Stimulated activated CD4-positive, alpha-beta T cell treated with anti-CD3 and anti-CD28 coated beads, TNF-alpha, amount 100 ng/mL, for 4 hours (primary cell): ENCODE measurements at regions not wholly inside any gene's neighbourhood (a gene's known extent, or its start where the extent isn't known, plus 50 kb on each side); places are given as distances from the start of the nearest gene placed in this dataset.
"Not testable (repeated sequence)": the region's sequence is repeated elsewhere in the genome, so short reads cannot be mapped to it uniquely, and the experiment has no call there.

Source experiments
- DNase-seq, 3 experiments: peaks; one replicate each; pipeline ENCODE4 v3.0.0-alpha.2; 2020; ENCODE audit warnings: low read depth in 3 of 3

DNA sequence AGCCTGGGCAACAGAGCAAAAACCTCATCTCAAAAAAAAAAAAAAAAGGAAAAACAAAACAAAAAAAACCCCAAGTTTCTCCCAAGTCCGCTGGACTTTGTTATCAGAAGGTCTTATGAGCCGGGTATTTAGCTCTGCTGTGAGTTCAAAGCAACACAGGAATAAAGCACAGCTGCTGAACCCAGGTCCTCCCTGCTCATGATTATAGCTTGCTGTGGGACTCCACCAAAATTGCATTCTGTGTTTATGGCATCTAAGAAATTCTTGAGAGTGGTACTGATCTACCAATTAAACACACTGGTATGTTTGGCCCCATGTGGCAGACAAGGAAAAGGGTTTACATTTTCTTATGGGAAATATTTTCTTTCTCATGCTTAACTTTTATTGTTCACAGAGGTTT lies 93.6 kb upstream of the NEDD9 start:
- no peak for DNase-seq

GRCh38 chr6:11324453-11325015 lies 92.1 kb upstream of the NEDD9 start:
- DNase-seq = peak in 1 of 3 experiments; percentile 13

DNA sequence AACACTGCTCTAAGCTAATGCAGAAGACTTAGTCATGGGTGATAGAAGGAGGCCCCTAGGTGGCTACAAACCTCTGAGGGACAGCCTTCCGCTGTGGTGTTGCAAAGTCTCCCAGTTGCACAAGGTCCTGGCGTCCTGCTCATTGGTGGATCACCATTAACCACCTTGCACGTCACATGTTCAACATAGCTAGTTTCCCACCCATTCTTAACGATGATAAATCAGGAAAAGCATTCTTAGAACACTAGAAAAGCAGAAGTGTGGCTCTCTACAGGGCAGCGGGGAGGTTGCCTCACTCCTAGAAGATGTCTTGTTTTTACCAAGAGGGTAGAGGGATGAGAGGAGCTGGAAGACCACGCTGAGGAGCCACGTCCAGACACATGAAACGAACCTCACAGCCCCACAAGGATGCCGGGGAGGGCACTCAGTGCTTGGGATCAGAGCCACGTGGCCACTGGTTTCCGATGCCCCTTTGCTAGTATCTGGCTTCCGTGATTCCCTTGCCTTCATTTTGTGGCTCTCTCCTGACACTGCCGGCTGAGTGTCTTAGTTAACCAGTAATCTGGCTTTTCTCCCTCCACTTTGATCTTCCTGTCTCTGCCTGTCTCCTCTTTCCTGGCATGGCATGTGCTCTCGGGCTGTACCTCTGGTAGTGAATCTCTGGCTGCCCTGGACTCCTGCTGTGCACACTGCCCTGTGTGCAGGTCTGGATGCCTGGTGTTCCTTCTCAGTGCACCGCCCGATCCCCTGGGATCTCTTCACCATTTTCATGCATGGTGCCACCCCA lies 91.4 kb upstream of the NEDD9 start:
- no peak for DNase-seq

GRCh38 chr6:11322252-11322885 lies 89.9 kb upstream of the NEDD9 start:
- DNase-seq = no peak

DNA sequence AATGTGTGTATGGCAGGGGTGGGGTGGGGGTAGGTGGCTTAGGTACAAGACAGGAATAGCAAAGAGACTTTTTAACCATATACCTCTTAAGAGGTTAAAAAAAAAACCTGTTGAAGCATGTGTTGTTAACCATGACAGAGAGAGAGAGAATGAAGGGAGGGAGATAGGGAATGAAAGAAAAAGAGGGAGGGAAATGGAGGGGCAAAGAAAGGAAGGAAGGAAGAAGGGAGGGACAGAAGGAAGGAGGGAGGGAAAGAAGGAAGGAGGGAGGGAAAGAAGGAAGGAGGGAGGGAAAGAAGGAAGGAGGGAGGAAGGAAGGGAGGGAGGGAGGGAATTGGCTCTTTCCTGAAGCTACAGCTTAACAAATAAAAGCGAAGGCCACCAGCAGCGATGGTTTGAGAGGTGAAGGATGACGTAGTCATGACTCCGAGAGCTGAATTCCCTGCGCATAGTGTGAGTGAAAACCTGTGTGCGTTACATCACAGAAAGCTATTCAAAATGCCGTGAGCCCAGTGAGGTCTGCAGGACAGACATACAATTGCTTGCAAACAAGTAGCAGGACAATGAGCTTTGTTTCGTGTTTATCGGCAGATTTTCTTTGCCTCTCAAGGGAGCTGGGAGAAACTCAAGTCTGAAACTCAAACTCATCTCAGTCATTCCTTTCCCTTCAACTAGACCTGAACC lies 88.6 kb upstream of the NEDD9 start:
- no peak for DNase-seq

- DNase-seq = no peak
Measured at GRCh38 chr6:11318835-11319813, 86.7 kb upstream of the NEDD9 start.

DNA sequence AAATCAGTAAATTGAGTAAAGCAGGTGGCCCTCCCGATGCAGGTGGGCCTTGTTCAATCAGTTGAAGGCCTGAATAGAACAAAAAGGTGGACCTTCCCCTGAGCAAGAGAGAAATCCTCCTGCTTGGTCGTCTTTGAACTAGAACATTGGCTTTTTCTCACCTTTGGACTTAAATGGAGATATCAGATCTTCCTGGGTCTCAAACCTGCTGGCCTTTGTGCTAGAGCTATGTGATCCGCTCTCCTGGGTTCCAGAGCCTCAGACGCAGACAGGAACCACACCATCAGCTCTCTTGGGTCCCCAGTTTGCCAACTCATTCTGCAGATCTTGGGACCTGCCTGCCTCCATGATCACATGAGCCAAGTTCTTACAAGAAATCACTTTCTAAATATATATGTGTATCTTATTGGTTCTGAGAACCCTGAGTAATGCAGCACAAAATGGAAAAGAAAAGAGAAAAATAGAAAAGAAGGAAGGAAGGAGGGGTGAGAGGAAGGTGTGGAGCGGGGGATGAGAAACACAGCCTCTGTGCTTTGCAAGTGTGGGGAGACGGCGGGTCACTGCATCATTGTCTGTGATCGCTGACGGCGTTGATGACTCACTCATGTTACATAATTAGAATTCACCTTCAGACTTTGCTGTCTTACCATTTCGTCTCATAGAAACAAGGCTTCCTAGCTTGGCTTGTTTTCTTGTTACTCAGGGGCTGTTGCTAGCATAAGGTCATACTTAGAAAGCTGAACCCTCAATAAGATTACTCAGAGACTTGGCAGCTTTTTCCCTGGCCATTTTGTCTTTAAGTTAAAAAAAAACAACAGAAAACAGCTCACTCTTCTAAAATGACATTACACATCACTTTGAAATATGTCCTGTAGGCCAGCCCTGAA lies 85.7 kb upstream of the NEDD9 start:
- peak; percentile 37 to 64 (median 57) for DNase-seq

- DNase-seq = no peak
Measured at GRCh38 chr6:11315743-11316437, 83.4 kb upstream of the NEDD9 start.

DNA sequence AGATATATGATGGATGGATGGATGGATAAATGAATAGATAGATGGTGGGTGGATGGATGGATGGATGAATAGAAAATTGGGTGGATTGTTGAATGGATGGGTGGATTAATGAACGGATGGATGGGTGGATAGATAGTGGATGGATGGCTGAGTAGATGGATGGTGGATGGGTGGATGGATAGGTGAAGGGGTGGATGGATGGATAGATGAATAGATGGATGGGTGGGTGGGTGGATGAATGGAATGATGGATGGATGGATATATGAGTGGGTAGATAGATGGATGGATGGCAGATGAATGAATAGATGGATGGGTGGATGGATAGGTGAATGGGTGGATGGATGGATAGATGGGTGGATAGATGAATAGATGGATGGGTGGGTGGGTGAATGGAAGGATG lies 80.7 kb upstream of the NEDD9 start:
- no peak for DNase-seq

GRCh38 chr6:11311970-11312369 lies 79.5 kb upstream of the NEDD9 start:
- no peak for DNase-seq

- no peak for DNase-seq
Measured at GRCh38 chr6:11309947-11310665, 77.6 kb upstream of the NEDD9 start.

GRCh38 chr6:11307226-11307625 lies 74.8 kb upstream of the NEDD9 start:
- DNase-seq = no peak

GRCh38 chr6:11304946-11305345 lies 72.5 kb upstream of the NEDD9 start:
- DNase-seq = no peak

- DNase-seq = not testable (repeated sequence)
Measured at GRCh38 chr6:11299876-11300428, 67.5 kb upstream of the NEDD9 start.

DNA sequence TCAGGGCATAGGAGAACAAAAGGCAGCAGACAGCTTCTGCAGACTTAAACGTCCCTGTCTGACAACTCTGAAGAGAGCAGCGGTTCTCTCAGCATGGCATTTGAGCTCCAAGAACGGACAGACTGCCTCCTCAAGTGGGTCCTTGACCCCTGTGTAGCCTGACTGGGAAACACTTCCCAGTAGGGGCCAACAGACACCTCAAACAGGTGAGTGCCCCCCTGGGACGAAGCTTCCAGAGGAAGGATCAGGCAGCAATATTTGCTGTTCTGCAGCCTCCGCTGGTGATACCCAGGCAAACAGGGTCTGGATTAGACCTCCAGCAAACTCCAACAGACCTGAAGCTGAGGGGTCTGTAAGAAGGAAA lies 66.9 kb upstream of the NEDD9 start:
- not testable (repeated sequence) for DNase-seq

GRCh38 chr6:11298651-11299420 lies 66.4 kb upstream of the NEDD9 start:
- DNase-seq = no peak

- DNase-seq = no peak
Measured at GRCh38 chr6:11297376-11297729, 64.9 kb upstream of the NEDD9 start.
